Stimulated activated CD4-positive, alpha-beta T cell treated with anti-CD3 and anti-CD28 coated beads, Interleukin-1b, Interleukin-23, amount 100 ng/mL, for 24 hours (primary cell): ENCODE measurements at regions not wholly inside any gene's neighbourhood (a gene's known extent, or its start where the extent isn't known, plus 50 kb on each side); places are given as distances from the start of the nearest gene placed in this dataset.
A peak's percentile ranks its signal among the peaks of the same experiment; 100 is the strongest.

Source experiments
- DNase-seq, 4 experiments: peaks; one replicate each; pipeline ENCODE4 v3.0.0-alpha.2; 2020; ENCODE audit warnings: low read depth in 4 of 4, low spot score in 1 of 4

DNA sequence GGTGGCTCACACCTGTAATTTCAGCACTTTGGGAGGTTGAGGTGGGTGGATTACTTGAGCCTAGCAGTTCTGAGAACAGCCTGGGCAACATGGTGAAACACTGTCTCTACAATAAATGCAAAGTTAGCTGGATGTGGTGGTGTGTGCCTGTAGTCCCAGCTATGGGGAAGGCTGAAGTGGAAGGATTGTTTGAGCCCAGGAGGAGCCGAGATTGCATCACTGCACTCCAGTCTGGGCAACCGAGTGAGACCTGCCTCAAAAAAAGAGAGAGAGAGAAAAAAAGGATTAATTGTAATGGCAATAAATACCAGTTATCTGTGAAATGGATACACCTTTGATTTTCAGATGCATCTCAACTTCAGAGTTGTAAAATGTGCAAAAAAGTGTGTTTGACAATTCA, 58.8 kb downstream of the SPRY1 start:
- DNase-seq, result no peak

DNA sequence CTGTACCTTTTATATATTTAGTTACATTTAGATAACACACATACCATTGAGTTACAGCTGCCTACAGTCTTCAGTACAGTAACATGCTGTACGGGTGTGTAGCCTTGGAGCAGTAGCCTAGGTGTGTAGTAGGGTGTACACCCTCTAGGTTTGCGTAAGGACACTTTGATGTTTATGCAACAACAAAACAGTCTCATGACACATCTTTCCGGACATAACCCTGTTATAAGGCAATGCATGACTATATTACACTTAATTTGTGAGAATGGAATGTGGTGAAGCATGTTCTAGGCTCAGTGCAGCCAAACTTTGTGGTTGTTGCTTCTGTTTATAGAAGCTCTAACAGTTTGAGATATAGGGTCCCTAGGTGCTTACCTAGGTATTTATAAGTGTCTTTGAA, 65.4 kb downstream of the SPRY1 start:
- no peak for DNase-seq

DNA sequence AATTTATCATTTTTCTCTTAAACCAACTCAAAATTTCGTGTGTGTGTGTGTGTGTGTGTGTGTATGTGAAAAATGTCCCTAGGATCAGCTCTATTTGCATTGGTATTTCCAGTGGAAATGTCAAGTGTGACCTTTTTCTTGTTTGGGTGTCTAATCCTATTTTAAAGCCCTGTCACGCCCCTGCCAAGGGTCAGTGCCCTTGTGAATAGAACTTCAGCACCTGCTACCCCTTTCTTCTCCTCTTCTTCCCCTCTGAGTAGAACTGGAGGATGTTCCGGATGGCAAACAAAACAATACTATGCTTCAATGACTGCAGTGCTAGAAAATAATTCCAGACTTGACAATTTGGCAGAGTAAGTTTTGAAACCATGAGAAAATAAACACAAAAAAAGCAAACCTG, 67.3 kb downstream of the SPRY1 start:
- no peak for DNase-seq

DNA sequence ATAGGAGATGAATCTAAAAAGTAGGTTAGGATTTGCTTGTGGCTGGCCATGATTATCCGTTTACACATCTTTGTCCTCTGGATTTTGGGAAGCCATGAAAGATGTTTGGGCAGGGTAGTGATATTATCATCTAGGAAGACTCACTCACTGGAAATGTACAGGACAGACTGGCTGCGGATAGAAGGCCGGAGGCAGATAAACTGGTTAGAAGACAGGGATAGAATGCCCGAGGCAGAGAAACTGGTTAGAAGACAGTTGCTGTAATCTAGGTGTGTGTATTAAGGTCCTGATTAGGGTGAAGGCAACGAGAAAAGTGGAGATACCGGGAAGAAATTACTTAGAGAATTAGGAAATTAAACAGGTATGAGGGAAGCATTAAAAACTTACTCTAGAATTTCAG, 68.8 kb downstream of the SPRY1 start:
- no peak for DNase-seq

DNA sequence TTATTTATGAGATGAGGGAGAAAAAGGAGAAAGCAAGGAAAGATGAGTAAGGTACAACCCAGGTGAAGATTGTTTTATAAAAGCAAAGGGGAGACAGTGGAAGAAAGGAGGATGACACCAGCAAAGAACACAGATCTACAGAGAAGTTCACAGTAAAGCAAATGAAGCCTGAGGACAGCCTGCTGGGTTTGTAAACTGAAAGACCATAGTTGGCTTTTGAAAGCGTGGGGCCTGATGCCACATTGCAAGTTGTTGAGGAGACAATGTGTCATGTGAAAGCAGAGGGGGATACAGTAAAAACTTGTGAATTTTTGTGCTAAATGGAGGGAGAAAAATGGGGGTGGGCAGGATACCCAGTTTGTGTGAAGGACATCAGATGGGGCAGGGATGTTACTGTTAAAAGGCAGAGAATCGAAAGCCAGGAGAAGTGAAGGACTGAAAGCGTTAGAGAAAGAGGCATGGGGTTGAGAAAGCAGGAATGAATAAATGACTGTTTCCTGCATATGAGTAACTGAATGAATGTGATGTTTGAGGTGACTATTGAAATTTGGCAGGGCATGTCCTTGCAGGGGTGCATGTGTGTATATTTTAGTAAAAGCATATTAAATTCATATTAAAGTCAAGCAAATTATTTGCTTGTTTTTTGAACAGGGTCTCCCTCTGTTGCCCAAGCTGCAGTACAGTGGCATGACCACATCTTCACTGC, 69.6 kb downstream of the SPRY1 start:
- DNase-seq, result no peak

DNA sequence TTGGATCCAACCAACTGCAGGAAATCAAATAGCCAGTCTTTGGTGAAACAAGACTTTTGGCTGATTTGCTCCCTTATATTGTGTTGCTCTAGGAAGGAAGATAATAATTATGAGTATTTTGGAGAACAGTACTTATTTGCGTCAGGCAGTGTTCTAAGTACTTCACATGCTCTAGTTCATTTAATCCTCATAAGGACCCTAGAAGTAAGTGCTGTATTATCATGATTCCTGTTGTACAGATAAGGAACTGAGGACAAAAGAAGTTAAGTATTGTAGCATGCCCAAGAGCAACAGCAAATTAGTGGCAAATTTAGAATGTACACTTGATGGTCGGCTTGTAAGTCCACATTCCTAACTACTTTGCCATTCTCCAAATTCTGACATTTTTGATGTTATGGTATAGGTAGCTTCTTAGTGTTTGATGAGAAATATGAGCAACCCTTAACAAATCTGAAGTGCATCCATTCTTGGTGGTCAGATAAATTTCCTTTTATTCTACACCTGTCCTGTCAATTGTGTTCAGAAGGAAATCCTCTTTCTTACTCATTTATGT, 72.0 kb downstream of the SPRY1 start:
- DNase-seq, result no peak

DNA sequence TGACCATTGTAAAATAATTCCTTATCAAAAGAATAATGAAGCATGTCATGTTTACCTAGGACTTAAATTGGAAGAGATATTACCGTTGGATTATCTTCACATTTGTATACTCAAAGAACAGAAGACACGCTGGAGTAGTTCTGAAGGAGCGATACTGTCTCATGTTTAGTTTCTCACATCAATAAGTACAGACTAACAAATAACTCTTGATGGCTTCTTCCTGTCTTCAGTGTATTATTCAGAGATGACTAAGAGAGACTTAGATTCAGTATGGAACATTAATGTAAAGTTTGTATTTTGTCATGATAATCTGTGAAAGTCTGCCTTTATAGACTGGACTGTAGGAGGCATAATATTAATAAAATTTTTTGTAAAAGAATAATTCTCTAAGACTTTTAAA, 72.7 kb downstream of the SPRY1 start:
- no peak for DNase-seq

DNA sequence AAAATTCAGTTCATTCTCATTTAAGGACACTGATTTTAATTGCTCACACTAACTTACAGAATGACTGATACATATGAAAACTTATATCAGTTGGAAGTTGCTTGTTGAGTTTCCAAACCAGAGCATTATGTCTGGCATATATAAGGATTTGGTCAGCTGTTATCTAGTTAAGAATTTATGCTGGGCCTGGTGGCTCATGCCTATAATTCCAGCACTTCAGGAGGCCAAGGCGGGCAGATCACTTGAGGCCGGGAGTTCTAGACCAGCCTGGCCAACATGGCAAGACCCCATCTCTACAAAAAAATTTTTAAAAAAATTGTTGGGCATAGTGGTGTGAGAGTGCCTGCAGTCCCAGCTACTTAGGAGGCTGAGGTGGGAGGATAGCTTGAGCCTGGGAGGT, 73.1 kb downstream of the SPRY1 start:
- DNase-seq, result no peak

DNA sequence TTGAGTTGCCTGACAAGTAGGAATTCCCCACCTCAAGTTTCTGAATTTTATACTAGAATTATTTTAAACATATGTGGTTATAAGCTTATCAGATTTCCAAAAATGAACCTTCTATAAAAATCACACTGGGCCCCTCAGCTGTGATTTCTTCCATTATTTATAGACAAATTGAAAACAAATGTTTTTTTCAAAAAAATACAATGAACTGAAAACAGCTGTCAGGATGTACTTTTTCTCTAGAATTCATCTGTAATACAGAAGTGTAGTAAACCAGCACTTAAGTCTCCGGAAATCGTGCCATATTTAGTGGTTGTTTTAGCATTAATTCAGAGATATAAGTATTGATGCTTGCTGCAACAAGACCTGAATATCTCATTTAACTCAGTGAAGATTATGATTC, 74.0 kb downstream of the SPRY1 start:
- DNase-seq, result no peak

DNA sequence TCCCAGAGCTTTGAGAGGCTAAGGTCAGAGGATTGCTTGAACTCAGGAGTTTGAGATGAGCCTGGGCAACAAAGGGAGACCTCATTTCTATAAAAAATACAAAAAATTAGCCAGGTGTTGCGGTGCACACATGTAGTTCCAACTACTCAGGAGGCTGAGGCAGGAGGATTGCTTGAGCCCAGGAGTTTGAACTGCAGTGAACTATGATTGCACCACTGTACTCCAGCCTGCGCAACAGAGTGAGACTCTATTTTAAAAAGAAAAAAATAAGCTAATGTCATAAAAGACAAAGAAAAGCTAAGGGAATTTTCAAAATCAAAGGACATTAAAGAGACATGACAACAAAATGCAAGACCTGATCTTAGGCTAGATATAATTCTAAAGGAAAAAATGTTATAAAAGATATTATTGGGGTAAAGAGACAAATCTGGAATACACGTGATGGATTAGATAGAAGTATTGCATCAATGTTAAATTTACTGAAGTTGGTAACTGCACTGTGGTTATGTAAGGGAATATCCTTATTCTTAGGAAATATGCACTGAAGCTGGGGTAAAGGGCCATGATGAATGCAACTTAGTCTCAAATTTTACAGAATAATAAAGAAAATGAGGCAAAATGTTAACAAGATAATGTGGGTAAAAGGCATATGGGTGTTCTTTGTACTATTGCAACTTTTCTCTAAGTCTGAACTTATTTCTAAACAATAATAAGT, 75.2 kb downstream of the SPRY1 start:
- DNase-seq, result no peak

DNA sequence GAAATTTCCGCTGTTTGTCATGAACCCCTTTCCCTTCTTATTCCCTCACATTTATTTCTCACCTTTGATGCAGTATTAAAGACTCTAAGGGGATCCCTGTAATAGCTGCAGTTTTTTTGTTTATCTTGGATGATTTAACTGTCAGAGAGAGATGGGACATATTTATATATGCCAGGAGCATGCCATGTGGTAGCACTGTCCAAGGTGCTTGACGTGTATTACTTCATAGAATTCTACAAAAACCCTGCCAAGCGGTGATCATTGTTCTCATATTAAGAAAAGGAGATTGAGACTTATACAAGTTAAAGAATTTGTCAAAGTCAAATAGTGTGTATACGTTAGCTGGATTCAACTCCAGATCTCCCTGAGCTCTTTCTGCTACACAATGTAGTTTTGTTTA, 78.2 kb downstream of the SPRY1 start:
- no peak for DNase-seq

DNA sequence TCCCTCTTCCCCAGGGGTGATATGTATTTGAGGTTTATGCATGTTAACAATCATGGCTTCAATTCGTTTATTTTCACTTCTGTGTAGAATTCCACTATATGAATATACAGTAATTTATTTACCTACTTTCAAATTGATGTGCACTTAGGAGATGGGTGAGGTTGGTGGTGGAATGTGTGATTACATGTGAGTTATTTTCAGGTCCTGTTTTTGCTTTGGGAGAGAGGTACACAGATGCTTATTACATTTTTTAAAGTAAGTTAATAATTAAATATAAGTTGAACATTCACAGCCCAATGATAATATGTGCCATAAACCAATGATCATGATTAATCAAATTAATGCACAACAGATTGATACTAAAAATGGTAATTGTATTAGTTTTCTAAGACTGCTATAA, 79.5 kb downstream of the SPRY1 start:
- no peak for DNase-seq

DNA sequence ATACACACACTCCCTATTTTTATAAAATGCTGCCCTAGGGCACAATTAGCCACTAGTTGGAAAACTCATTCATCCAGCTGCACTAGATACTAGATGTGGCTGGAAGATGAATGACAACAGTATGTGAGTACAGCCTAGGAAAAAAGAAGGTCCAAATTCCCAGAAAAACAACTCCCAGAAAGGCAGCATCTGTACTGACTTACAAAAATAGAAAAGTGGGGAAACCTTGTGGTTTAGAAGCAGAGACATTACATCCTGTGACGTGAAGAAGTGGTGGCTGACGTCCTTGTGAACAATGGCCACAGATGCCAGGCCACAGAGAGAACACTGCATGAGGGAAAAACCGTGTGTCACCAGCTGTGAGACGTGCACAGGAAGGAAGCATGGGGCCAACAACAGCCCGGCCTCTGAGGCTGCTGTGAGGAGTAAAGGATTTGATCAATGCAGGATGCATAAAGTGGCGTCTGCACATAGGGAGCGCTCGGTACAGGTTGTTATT, 81.2 kb downstream of the SPRY1 start:
- DNase-seq, result peak in 1 of 4 experiments; percentile 9

DNA sequence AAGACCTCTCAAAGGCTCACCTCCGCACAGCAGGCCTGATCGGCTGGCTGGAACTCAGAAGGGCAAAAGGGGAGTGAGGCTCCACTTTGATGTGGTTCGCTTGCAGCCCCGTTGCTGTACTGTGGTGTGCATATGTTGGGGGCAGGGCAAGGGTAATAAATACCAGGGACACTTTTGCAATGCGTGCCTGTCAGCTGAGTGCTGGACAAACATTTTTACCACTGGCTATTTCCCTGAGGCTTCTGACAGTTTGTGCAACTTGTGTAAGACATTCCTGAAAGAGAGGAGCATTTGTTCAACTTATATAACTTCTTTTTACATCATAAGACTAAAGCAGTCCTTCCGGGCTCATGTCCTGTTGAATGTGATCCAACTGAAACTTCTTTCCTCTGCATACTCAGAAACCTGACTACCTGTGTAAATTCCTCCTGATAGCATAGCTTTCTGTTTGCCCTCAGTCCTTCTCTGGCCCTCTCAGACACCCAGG, 82.3 kb downstream of the SPRY1 start:
- no peak for DNase-seq

DNA sequence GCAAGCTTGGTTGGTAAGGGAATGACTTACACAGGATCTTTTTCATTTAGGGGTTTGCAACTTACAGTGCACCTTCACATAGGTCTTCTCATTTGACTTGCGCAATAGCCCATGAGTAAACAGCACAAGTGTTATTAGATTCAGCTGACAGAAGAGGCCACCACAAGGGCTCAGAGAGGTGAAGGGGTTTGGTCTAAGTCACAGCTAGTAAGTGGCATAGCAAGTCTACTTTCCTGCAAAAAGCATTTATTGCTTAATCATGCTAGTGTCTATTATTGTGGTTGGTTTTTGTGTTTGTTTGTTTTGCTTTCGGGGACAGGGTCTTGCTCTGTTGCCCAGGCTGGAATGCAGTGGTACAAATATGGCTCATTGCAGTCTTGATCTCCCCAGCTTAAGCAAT, 83.3 kb downstream of the SPRY1 start:
- no peak for DNase-seq

DNA sequence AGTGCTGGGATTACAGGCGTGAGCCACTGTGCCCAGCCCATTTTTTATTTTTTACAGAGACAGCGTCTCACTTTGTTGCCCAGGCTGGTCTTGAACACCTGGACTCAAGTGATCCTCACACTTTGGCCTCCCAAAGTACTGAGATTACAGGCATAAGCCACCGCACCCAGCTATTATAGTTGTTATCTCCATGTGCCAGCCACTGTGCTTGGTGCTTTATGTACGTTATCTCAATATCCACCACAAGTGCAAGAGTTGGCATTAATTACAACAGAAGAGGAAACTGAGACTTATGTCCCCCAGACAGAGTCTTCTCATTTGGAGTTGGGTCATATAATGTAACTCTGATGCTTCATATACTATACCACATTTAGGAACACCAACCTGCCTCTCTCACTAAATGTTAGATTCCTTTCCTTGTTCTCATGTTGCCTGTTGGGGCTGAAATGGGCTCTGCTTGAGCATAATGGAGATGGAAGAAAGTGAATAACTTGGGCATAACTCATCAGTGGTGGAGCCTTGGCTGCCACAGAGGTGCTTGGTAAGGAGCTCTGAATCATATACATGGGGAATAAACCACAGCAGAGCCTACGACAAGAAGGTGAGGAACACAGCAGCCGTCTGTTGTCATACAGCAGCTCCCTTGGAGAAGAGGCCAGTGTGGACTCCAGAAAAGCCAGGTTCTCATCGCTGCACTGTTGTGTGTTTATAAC, 84.3 kb downstream of the SPRY1 start:
- DNase-seq, result no peak

DNA sequence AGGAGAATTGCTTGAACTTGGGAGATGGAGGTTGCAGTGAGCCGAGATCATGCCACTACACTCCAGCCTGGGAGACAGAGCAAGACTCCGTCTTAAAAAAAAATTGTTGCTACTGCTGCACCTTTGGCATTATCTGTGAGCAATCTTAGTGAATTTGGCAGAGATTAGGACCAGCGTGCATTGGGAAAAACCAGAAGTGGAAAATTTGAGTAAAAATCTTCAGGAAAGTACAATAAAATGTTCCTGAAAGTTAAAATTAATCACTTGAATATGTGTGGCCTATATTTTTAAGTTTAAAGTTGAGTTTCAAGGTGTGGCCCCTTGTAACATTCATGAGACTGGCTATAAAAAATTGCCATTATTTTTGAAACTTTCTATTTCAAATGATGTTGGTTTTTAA, 85.1 kb downstream of the SPRY1 start:
- no peak for DNase-seq

DNA sequence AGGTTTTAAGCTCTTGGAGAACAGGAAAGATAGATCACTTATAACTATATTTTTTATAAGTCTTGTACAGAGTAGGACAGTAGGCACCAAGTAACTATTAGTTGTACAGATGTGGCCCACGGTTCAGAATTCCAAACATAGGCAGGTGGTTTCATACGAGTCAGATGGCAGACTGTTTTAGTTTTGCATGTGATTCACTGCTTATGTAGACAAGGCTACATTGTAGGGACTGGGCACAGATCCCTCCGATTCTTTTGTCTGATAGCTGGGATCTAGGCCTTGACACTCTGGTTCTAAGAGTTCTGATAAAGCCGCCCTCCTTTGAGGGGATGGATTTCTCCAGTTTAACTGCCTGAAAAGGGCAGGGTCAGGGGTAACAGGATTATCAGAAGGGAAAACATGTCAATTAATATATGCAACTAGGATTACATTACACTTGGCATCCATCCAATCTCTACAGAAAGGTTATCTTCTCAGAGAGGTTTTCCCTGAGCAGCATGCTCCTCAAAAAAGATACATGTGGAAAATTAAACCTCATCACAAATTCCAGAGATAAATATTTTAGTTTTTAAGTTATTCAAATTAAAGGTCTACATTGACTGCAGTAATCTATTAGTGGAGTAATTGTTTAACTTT, 87.8 kb downstream of the SPRY1 start:
- DNase-seq, result no peak

DNA sequence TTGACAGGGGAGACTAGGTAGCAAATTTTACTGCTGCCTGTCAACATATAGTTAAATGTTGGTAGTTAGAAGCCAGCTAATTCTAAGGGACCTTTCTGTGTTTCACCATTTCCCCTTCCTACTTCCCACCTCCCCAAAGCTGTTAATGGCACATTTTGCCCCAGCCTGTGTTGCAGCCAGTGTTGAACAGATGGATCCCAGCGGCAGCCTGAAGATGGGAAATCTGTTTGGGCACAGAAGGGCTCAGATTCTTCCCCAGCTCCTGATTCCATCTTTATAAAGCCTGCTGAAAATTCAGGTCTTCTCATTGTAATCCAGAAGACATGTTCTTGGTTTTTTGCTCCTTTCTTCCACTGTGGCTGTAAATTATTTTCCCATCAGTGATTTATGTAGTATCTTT, 89.0 kb downstream of the SPRY1 start:
- DNase-seq, result no peak

DNA sequence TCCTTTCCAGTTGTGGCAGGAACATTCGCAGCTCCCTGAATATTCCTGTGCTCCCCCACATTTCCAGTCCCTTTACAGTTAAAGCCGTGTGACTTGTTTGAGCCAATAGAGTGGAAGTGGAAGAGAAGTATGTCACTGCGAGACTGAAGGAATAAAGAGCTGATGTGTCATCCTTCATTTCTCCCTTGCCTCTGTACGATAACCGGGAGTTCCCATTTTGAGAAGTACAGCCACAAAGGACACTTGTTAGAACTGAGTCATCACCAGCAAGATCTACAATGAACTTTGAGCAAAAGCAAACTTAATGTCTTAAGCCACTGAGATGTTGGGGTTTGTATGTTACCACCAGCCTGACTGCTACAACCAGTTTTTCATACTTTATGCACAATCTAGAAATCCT, 92.3 kb downstream of the SPRY1 start:
- no peak for DNase-seq

DNA sequence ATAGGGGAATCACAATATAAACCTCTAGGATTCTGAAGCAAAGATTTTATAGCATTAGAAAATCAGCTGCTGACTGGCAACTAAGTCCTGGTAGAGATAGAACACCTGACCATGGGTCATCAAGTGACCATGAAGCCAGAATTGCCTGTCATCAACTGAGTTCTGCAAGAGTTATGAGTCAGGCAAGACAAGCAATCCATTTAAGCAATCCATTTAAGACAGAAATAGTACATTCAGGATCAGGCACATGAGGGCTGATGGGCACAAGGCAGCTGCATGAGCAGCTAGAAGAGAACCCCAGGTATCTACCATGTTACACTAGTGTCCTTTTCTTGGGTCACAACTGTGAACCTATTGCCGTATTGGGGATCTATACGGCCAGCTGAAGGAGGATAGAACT, 98.9 kb downstream of the SPRY1 start:
- DNase-seq, result no peak
